ENCODE measurements at regions not wholly inside any gene's neighbourhood (a gene's known extent, or its start where the extent isn't known, plus 50 kb on each side); places are given as distances from the start of the nearest gene placed in this dataset.

DNA sequence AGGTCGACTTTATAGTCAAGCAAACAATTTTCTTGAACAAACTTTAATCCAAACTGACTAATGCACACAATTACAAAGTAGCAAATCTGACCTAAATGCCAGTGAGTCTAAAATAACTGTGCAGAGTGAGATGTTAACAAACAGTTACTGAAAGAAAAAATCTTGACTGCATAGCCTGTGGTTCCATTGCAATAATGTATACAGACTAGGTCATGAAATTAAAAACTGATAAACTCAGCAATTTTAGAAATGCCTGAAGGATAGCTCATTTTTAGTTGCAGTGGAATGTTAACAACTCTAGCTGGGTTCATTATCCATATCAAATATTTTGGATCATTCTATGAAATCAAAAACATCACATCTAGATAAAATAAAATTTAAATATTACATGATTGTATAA is 73.4 kb upstream of the CDH12 start:
- Mint-ChIP-seq H3K27me3 (ENCODE audit: unreplicated experiment) (no peaks in the 10 kb centered on the region), H3K9me3 (ENCODE audit: unreplicated experiment) (peaks cover 16% of the 10 kb centered on the region), H3K27ac (ENCODE audit: unreplicated experiment) (no peak overlapping the region), H3K4me1 (ENCODE audit: unreplicated experiment) (peaks cover 3% of the 10 kb centered on the region), H3K4me3 (ENCODE audit: unreplicated experiment) (no peak overlapping the region), H3K36me3 (ENCODE audit: unreplicated experiment) (no peaks in the 10 kb centered on the region)
- TF ChIP-seq, protein P1, sequence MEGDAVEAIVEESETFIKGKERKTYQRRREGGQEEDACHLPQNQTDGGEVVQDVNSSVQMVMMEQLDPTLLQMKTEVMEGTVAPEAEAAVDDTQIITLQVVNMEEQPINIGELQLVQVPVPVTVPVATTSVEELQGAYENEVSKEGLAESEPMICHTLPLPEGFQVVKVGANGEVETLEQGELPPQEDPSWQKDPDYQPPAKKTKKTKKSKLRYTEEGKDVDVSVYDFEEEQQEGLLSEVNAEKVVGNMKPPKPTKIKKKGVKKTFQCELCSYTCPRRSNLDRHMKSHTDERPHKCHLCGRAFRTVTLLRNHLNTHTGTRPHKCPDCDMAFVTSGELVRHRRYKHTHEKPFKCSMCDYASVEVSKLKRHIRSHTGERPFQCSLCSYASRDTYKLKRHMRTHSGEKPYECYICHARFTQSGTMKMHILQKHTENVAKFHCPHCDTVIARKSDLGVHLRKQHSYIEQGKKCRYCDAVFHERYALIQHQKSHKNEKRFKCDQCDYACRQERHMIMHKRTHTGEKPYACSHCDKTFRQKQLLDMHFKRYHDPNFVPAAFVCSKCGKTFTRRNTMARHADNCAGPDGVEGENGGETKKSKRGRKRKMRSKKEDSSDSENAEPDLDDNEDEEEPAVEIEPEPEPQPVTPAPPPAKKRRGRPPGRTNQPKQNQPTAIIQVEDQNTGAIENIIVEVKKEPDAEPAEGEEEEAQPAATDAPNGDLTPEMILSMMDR (IDR thresholded peaks at IDR 0.05), result no peak
- DNase-seq (ENCODE audit: extremely low spot score, unreplicated experiment), result no peak

DNA sequence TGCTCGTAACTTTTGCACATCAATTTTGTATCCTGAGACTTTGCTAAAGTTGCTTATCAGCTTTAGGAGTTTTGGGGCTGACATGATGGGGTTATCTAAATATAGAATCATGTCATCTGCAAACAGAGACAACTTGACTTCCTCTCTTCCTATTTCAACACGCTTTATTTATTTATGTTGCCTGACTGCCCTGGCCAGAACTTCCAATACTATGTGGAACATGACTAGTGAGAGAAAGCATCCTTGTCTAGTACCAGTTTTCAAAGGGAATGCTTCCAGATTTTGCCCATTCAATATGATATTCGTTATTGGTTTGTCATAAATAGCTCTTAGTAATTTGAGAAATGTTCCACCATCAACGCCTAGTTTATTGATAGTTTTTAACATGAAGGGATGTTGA is 65.4 kb upstream of the CDH12 start:
- no peak for DNase-seq (ENCODE audit: extremely low spot score, unreplicated experiment)
- Mint-ChIP-seq H3K27ac (ENCODE audit: unreplicated experiment) (no peak overlapping the region), H3K36me3 (ENCODE audit: unreplicated experiment) (no peaks in the 10 kb centered on the region), H3K27me3 (ENCODE audit: unreplicated experiment) (no peaks in the 10 kb centered on the region), H3K4me3 (ENCODE audit: unreplicated experiment) (no peak overlapping the region), H3K9me3 (ENCODE audit: unreplicated experiment) (peaks cover 5% of the 10 kb centered on the region), H3K4me1 (ENCODE audit: unreplicated experiment) (peaks cover 15% of the 10 kb centered on the region)
- TF ChIP-seq, protein P1 (IDR thresholded peaks at IDR 0.05), result no peak

DNA sequence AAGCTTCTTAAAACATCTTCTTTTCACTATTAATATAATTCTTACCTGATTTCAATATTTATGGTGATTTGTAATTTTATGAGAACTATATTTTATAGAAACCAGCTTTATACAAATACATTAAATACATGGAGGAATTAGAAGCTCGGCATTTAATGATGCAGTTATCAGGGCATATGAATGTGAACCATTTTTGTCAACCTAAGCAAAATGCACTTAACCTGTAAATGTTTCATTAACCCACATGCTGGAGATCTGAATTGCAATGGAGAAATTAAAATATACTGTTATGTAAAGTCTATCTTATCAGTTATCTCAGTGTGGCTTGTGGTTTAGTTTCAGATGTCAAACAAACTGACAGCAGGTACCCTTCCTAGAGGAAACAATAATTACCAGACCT is 63.2 kb upstream of the CDH12 start:
- TF ChIP-seq, protein P1 (IDR thresholded peaks at IDR 0.05), result no peak

DNA sequence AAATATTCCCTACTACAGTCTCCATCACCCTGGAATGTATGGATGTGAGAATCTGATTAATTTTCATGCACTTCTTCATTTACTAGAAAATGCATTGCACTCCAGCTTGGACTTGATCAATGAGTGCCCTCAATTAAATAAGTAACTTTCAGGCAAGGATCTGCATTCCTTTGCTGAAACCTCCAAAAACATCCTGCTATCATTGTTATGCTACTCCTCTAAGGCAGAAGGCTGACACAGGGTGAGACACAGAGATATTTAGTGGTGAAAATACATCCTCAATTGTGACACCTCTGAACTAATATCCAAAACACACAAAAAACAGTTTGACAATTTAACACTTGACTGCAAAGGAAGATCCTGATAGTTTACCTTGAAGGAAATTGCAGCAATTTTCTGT is 57.9 kb upstream of the CDH12 start:
- Mint-ChIP-seq H3K27me3 (ENCODE audit: unreplicated experiment) (no peaks in the 10 kb centered on the region), H3K4me1 (ENCODE audit: unreplicated experiment) (peaks cover 8% of the 10 kb centered on the region), H3K27ac (ENCODE audit: unreplicated experiment) (no peak overlapping the region), H3K36me3 (ENCODE audit: unreplicated experiment) (no peaks in the 10 kb centered on the region), H3K9me3 (ENCODE audit: unreplicated experiment) (no peaks in the 10 kb centered on the region), H3K4me3 (ENCODE audit: unreplicated experiment) (no peak overlapping the region)
- TF ChIP-seq, protein P1 (IDR thresholded peaks at IDR 0.05), result no peak
- DNase-seq (ENCODE audit: extremely low spot score, unreplicated experiment), result no peak

More for the DNA sequence above, 63.2 kb upstream of the CDH12 start:
- no peaks in the 10 kb centered on the region for H3K27me3 Mint-ChIP-seq (ENCODE audit: unreplicated experiment)
- H3K36me3 Mint-ChIP-seq (ENCODE audit: unreplicated experiment), result no peaks in the 10 kb centered on the region
- H3K27ac Mint-ChIP-seq (ENCODE audit: unreplicated experiment), result no peak overlapping the region
- peaks cover 23% of the 10 kb centered on the region for H3K4me1 Mint-ChIP-seq (ENCODE audit: unreplicated experiment)
- DNase-seq (ENCODE audit: extremely low spot score, unreplicated experiment), result no peak
- H3K4me3 Mint-ChIP-seq (ENCODE audit: unreplicated experiment), result no peak overlapping the region
- no peaks in the 10 kb centered on the region for H3K9me3 Mint-ChIP-seq (ENCODE audit: unreplicated experiment)

DNA sequence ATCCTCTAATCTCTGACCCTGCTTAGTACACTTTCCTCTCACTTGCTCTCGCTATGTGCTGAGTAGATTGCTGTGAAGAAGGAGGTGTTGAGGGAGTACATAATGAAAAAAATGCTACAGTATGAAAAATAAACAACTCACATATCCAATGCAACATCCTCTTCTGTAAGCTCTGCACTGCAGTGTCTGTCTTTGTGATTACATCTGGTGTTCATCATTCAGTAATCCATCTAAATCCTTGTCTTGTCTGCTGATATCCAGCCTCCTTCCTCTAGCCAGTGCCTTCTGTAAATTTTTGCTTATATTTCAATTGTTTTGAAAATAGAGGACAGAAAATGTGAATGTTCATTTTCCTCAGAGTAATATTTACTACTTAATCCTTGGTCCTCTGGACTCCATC is 57.4 kb upstream of the CDH12 start:
- no peak for DNase-seq (ENCODE audit: extremely low spot score, unreplicated experiment)
- TF ChIP-seq, protein P1 (IDR thresholded peaks at IDR 0.05), result no peak
- Mint-ChIP-seq H3K27me3 (ENCODE audit: unreplicated experiment) (no peaks in the 10 kb centered on the region), H3K27ac (ENCODE audit: unreplicated experiment) (no peak overlapping the region), H3K9me3 (ENCODE audit: unreplicated experiment) (no peaks in the 10 kb centered on the region), H3K4me1 (ENCODE audit: unreplicated experiment) (peaks cover 8% of the 10 kb centered on the region), H3K4me3 (ENCODE audit: unreplicated experiment) (no peak overlapping the region), H3K36me3 (ENCODE audit: unreplicated experiment) (no peaks in the 10 kb centered on the region)

Data from osteocyte (in vitro differentiated cells).